ENCODE measurements at regions not wholly inside any gene's neighbourhood (a gene's known extent, or its start where the extent isn't known, plus 50 kb on each side); places are given as distances from the start of the nearest gene placed in this dataset.

GRCh38 chr5:109619021-109619460 lies 70.7 kb upstream of the MAN2A1 start:
- intact Hi-C loops (cut with DNase I; ENCODE audit: low total_unique reads) = no loop called here
- no peak overlapping the region for H3K4me3 ChIP-seq
- no peaks in the 10 kb centered on the region for H3K9me3 ChIP-seq
- no peak for DNase-seq
- no peak for ATAC-seq
- no peaks in the 10 kb centered on the region for H3K27me3 ChIP-seq
- H3K27ac ChIP-seq = no peak overlapping the region
- TF ChIP-seq POLR2A (IDR thresholded peaks at IDR 0.05) = no peak
- TF ChIP-seq, protein P1, sequence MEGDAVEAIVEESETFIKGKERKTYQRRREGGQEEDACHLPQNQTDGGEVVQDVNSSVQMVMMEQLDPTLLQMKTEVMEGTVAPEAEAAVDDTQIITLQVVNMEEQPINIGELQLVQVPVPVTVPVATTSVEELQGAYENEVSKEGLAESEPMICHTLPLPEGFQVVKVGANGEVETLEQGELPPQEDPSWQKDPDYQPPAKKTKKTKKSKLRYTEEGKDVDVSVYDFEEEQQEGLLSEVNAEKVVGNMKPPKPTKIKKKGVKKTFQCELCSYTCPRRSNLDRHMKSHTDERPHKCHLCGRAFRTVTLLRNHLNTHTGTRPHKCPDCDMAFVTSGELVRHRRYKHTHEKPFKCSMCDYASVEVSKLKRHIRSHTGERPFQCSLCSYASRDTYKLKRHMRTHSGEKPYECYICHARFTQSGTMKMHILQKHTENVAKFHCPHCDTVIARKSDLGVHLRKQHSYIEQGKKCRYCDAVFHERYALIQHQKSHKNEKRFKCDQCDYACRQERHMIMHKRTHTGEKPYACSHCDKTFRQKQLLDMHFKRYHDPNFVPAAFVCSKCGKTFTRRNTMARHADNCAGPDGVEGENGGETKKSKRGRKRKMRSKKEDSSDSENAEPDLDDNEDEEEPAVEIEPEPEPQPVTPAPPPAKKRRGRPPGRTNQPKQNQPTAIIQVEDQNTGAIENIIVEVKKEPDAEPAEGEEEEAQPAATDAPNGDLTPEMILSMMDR (IDR thresholded peaks at IDR 0.05 in 4 of 5, conservative IDR thresholded peaks at IDR 0.05 in 1 of 5) = no peak
- H3K36me3 ChIP-seq = no peaks in the 10 kb centered on the region
- in situ Hi-C loops (cut with MboI; ENCODE audit: low sequenced_read_pairs in 4 of 4) = no loop called here
- H3K4me1 ChIP-seq = no peaks in the 10 kb centered on the region

GRCh38 chr5:109614981-109615380 lies 74.7 kb upstream of the MAN2A1 start:
- no peaks in the 10 kb centered on the region for H3K36me3 ChIP-seq
- intact Hi-C loops (cut with DNase I; ENCODE audit: low total_unique reads) = no loop called here
- in situ Hi-C loops (cut with MboI; ENCODE audit: low sequenced_read_pairs in 4 of 4) = no loop called here
- H3K4me1 ChIP-seq = no peaks in the 10 kb centered on the region
- no peak overlapping the region for H3K27ac ChIP-seq
- no peak overlapping the region for H3K4me3 ChIP-seq
- no peak for ATAC-seq
- DNase-seq = no peak
- TF ChIP-seq POLR2A (IDR thresholded peaks at IDR 0.05) = no peak
- TF ChIP-seq, protein P1 (IDR thresholded peaks at IDR 0.05 in 4 of 5, conservative IDR thresholded peaks at IDR 0.05 in 1 of 5) = no peak
- no peaks in the 10 kb centered on the region for H3K27me3 ChIP-seq
- H3K9me3 ChIP-seq = no peaks in the 10 kb centered on the region

DNA sequence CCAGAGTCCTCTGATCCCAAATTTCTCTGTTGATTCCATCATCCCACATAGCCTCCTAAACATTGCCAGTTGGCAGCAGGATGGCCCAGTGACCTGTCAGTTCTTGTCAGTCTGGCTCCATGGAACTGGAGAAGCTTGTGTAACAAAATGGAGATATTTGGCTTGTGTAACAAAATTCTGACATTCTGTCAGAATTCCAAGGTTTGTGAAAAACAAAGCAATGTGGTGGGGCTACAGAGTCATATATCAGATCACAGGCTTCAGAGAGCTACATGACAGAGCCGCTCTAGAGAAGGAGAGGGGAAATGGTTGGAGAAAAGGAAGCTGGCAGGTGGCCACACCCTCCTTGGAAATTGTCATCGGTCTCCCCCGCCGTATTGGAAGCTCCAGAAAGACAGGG lies 75.4 kb upstream of the MAN2A1 start:
- in situ Hi-C loops (cut with MboI; ENCODE audit: low sequenced_read_pairs in 4 of 4) (no loop called here), intact Hi-C loops (cut with DNase I; ENCODE audit: low total_unique reads) (no loop called here)
- Histone ChIP-seq H3K4me3 (no peak overlapping the region), H3K27ac (no peak overlapping the region), H3K9me3 (no peaks in the 10 kb centered on the region), H3K27me3 (no peaks in the 10 kb centered on the region), H3K4me1 (no peaks in the 10 kb centered on the region), H3K36me3 (no peaks in the 10 kb centered on the region)
- no peak for DNase-seq
- TF ChIP-seq POLR2A (IDR thresholded peaks at IDR 0.05) = no peak
- TF ChIP-seq, protein P1 (IDR thresholded peaks at IDR 0.05 in 4 of 5, conservative IDR thresholded peaks at IDR 0.05 in 1 of 5) = no peak
- no peak for ATAC-seq

DNA sequence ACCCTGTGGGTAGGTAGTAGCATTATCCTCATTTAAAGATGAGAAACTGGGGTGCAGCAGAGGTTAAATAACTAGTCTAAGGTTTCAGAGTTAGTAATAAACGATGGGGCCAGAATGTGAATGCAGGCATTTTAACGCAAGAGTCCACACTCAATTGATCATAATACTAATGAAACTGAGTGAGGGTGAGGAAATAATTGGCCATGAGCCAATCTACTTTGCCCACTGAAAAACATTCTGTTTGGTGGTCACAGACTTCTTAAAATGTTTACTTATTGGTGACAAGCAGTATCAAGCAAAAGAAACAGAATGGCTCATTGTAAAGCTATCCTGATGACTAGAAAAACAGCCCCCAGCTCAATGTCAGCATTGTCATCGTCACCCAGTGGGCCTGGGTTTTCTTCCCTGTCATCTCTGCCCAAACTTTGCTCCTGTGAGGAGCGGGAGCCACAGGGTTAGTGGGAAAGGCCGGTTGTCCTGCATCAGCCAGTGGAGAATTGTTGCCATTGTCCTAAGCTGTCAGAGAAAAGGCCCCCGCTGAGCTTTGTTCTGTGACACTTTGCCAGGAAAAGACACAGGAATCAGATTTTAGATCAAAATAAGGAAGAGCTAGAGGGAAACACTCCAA lies 77.3 kb upstream of the MAN2A1 start:
- intact Hi-C loops (cut with DNase I; ENCODE audit: low total_unique reads) = no loop called here
- in situ Hi-C loops (cut with MboI; ENCODE audit: low sequenced_read_pairs in 4 of 4) = no loop called here
- H3K9me3 ChIP-seq = no peaks in the 10 kb centered on the region
- no peaks in the 10 kb centered on the region for H3K4me1 ChIP-seq
- no peaks in the 10 kb centered on the region for H3K36me3 ChIP-seq
- DNase-seq (no peak), ATAC-seq (no peak)
- H3K27ac ChIP-seq = no peak overlapping the region
- H3K4me3 ChIP-seq = no peak overlapping the region
- no peaks in the 10 kb centered on the region for H3K27me3 ChIP-seq
- TF ChIP-seq POLR2A (IDR thresholded peaks at IDR 0.05) = no peak
- TF ChIP-seq, protein P1 (IDR thresholded peaks at IDR 0.05 in 4 of 5, conservative IDR thresholded peaks at IDR 0.05 in 1 of 5) = no peak

- H3K36me3 ChIP-seq = no peaks in the 10 kb centered on the region
- no peak for DNase-seq
- intact Hi-C loops (cut with DNase I; ENCODE audit: low total_unique reads) = no loop called here
- in situ Hi-C loops (cut with MboI; ENCODE audit: low sequenced_read_pairs in 4 of 4) = no loop called here
- H3K4me3 ChIP-seq = no peak overlapping the region
- H3K27me3 ChIP-seq = no peaks in the 10 kb centered on the region
- TF ChIP-seq POLR2A (IDR thresholded peaks at IDR 0.05) = no peak
- TF ChIP-seq, protein P1 (IDR thresholded peaks at IDR 0.05 in 4 of 5, conservative IDR thresholded peaks at IDR 0.05 in 1 of 5) = no peak
- H3K4me1 ChIP-seq = no peaks in the 10 kb centered on the region
- no peak for ATAC-seq
- no peaks in the 10 kb centered on the region for H3K9me3 ChIP-seq
- H3K27ac ChIP-seq = no peak overlapping the region
These were observed 78.2 kb upstream of the MAN2A1 start for GRCh38 chr5:109611505-109611904.
